ENCODE measurements at regions not wholly inside any gene's neighbourhood (a gene's known extent, or its start where the extent isn't known, plus 50 kb on each side); places are given as distances from the start of the nearest gene placed in this dataset.

DNA sequence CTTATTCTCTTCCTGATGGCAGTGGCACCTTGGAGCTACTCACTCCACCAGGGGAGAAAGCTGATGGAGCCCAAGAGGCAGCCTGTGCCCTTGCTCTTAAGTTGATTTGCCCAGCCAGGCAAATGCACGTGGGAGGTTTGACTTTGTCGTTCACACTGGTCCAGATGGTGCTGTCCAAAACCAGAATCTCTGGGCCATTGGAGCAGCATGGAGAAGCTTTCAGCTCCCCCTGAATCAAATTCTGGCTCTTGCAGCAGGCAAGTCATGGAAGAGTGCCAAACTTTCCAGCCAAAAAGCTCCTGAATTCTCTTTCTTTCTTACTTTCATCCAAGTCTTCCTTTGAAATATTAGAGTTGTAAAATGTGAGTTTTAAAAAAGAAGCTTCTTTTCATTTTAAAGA is 970.4 kb downstream of the RPA4 start:
- TF ChIP-seq, protein P1, sequence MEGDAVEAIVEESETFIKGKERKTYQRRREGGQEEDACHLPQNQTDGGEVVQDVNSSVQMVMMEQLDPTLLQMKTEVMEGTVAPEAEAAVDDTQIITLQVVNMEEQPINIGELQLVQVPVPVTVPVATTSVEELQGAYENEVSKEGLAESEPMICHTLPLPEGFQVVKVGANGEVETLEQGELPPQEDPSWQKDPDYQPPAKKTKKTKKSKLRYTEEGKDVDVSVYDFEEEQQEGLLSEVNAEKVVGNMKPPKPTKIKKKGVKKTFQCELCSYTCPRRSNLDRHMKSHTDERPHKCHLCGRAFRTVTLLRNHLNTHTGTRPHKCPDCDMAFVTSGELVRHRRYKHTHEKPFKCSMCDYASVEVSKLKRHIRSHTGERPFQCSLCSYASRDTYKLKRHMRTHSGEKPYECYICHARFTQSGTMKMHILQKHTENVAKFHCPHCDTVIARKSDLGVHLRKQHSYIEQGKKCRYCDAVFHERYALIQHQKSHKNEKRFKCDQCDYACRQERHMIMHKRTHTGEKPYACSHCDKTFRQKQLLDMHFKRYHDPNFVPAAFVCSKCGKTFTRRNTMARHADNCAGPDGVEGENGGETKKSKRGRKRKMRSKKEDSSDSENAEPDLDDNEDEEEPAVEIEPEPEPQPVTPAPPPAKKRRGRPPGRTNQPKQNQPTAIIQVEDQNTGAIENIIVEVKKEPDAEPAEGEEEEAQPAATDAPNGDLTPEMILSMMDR (IDR thresholded peaks at IDR 0.05), result no peak
- no peak for TF ChIP-seq EP300 (IDR thresholded peaks at IDR 0.05)
